ENCODE measurements at regions not wholly inside any gene's neighbourhood (a gene's known extent, or its start where the extent isn't known, plus 50 kb on each side); places are given as distances from the start of the nearest gene placed in this dataset.

DNA sequence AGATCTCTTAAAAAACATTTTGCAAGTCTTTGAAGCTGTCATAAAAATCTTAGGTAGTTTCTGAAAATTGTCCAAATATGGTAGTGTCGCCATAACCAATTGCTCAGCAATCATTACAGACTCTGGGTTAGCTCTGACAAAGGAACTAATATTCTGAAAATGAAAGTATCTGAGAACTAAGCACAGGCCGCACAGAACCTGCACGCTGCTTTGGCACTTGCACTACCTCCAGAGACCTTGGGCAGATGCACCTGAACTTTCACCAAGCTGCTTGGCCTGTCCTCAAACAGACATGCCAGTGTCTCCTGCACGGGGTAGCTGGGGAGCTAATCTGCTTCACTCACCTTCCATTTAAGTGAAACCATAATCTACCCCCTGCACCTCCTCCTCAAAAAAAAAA is 317.0 kb downstream of the MAF start:
- no peaks in the 10 kb centered on the region for H3K36me3 ChIP-seq (ENCODE audit: control insufficient read depth in 1 of 2, insufficient read depth in 2 of 2, low read length in 2 of 2)
- H3K9me3 ChIP-seq (ENCODE audit: control insufficient read depth in 1 of 2, insufficient read depth in 1 of 2, low read depth in 1 of 2, low read length in 2 of 2), result peaks cover 7 to 14% of the 10 kb centered on the region in 2 experiments; a peak in 2 of 4 replicates
- no peaks in the 10 kb centered on the region for H3K4me1 ChIP-seq (ENCODE audit: control insufficient read depth in 1 of 2, insufficient read depth in 2 of 2, low read length in 2 of 2)
- H3K27ac ChIP-seq (ENCODE audit: low read depth, low read length), result no peak overlapping the region
- ChIA-PET RAD21 (ENCODE audit: low non-redundant PET in 1 of 2, low total read pairs in 2 of 2, uncharacterized antibody in 2 of 2, unreplicated experiment in 2 of 2) (no interaction called here), POLR2A (no interaction called here), CTCF (no interaction called here)
- no peak overlapping the region for H3K9ac ChIP-seq (ENCODE audit: low read length)
- intact Hi-C loops (cut with micrococcal nuclease), result no loop called here
- no peak for DNase-seq (ENCODE audit: low read depth, low spot score)
- H3K27me3 ChIP-seq (ENCODE audit: insufficient read depth, low read length), result no peaks in the 10 kb centered on the region
- no peak overlapping the region for H3K4me3 ChIP-seq (replicated peaks in 1 of 2; ENCODE audit: low read depth in 1 of 2, low read length in 2 of 2)
- ATAC-seq, result no peak
- no TSS peak for BruUV-seq (replicated peaks)
- TF ChIP-seq EGR1 (IDR thresholded peaks at IDR 0.05; ENCODE audit: low read depth), result no peak
- TF ChIP-seq JUND (IDR thresholded peaks at IDR 0.05), result no peak
- no peak for TF ChIP-seq SRF (IDR thresholded peaks at IDR 0.05; ENCODE audit: low read depth)
- TF ChIP-seq FOSL1 (IDR thresholded peaks at IDR 0.05; ENCODE audit: low read depth), result no peak
- H2AFZ ChIP-seq (ENCODE audit: low read depth, low read length, poor library complexity, severe bottlenecking), result no peak overlapping the region
- H3K4me2 ChIP-seq (ENCODE audit: low read length), result no peak overlapping the region
- H4K20me1 ChIP-seq (ENCODE audit: insufficient read depth), result no peaks in the 10 kb centered on the region
- H3K9me2 ChIP-seq (ENCODE audit: insufficient read depth), result no peaks in the 10 kb centered on the region
- no peaks in the 10 kb centered on the region for H3K79me2 ChIP-seq (ENCODE audit: insufficient read depth, low read length)

DNA sequence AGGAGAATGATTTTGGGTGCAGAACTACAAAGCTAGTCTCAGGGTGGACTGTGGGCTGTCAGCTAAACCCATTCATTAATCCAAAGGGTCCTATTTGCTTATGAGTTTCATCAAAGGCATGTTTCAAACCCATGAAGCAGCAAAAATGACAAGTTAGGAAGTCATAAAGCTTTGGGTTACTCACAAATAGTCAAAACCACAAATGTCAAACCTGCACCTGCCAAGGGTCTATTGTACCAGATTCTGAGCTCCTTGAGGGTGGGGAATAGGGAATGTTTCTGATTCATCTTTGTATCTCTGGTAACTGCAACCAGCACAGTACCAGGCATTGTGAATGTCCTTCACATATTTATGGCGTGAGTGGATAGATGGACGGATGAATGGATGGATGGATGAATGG is 317.7 kb downstream of the MAF start:
- POLR2A ChIA-PET, result no interaction called here
- H3K4me1 ChIP-seq (ENCODE audit: control insufficient read depth in 1 of 2, insufficient read depth in 2 of 2, low read length in 2 of 2), result no peaks in the 10 kb centered on the region
- no peak overlapping the region for H3K4me3 ChIP-seq (replicated peaks in 1 of 2; ENCODE audit: low read depth in 1 of 2, low read length in 2 of 2)
- H3K9me3 ChIP-seq (ENCODE audit: control insufficient read depth in 1 of 2, insufficient read depth in 1 of 2, low read depth in 1 of 2, low read length in 2 of 2), result peaks cover 7 to 17% of the 10 kb centered on the region in 2 experiments; a peak in 2 of 4 replicates
- RAD21 ChIA-PET (ENCODE audit: low non-redundant PET in 1 of 2, low total read pairs in 2 of 2, uncharacterized antibody in 2 of 2, unreplicated experiment in 2 of 2), result no interaction called here
- no peak overlapping the region for H3K27ac ChIP-seq (ENCODE audit: low read depth, low read length)
- TF ChIP-seq CTCF (IDR thresholded peaks at IDR 0.05 in 2 of 3, conservative IDR thresholded peaks at IDR 0.05 in 1 of 3; ENCODE audit: borderline replicate concordance in 1 of 3, insufficient read depth in 1 of 3, low read depth in 2 of 3, low read length in 2 of 3), result no peak
- no peak for TF ChIP-seq SIN3A (IDR thresholded peaks at IDR 0.05; ENCODE audit: low read depth)
- TF ChIP-seq ELF1 (IDR thresholded peaks at IDR 0.05; ENCODE audit: borderline replicate concordance, low read depth), result no peak
- no peak for TF ChIP-seq ZNF274 (IDR thresholded peaks at IDR 0.05; ENCODE audit: low read depth, low read length)
- TF ChIP-seq, protein P1, sequence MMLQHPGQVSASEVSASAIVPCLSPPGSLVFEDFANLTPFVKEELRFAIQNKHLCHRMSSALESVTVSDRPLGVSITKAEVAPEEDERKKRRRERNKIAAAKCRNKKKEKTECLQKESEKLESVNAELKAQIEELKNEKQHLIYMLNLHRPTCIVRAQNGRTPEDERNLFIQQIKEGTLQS (IDR thresholded peaks at IDR 0.05), result no peak
- TF ChIP-seq CEBPB (IDR thresholded peaks at IDR 0.05; ENCODE audit: low read depth), result no peak
- TF ChIP-seq REST (IDR thresholded peaks at IDR 0.05; ENCODE audit: low read depth), result no peak
- TF ChIP-seq, protein P2, sequence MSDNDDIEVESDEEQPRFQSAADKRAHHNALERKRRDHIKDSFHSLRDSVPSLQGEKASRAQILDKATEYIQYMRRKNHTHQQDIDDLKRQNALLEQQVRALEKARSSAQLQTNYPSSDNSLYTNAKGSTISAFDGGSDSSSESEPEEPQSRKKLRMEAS (IDR thresholded peaks at IDR 0.05), result no peak
- TF ChIP-seq SP1 (IDR thresholded peaks at IDR 0.05; ENCODE audit: low read depth), result no peak
- no peak for TF ChIP-seq CBX3 (IDR thresholded peaks at IDR 0.05; ENCODE audit: low read depth)
- H3K9me2 ChIP-seq (ENCODE audit: insufficient read depth), result no peaks in the 10 kb centered on the region
- BruUV-seq (replicated peaks), result no TSS peak
- H3K79me2 ChIP-seq (ENCODE audit: insufficient read depth, low read length), result no peaks in the 10 kb centered on the region
- no peak overlapping the region for H2AFZ ChIP-seq (ENCODE audit: low read depth, low read length, poor library complexity, severe bottlenecking)
- no peaks in the 10 kb centered on the region for H4K20me1 ChIP-seq (ENCODE audit: insufficient read depth)
- CTCF ChIA-PET, result no interaction called here
- H3K4me2 ChIP-seq (ENCODE audit: low read length), result no peak overlapping the region
- ATAC-seq (no peak), DNase-seq (ENCODE audit: low read depth, low spot score) (no peak)
- intact Hi-C loops (cut with micrococcal nuclease), result no loop called here
- H3K27me3 ChIP-seq (ENCODE audit: insufficient read depth, low read length), result no peaks in the 10 kb centered on the region
- H3K36me3 ChIP-seq (ENCODE audit: control insufficient read depth in 1 of 2, insufficient read depth in 2 of 2, low read length in 2 of 2), result no peaks in the 10 kb centered on the region
- no peak overlapping the region for H3K9ac ChIP-seq (ENCODE audit: low read length)
